Loucy (cell line): ENCODE measurements at regions not wholly inside any gene's neighbourhood (a gene's known extent, or its start where the extent isn't known, plus 50 kb on each side); places are given as distances from the start of the nearest gene placed in this dataset.

Experiments used
- H2AFZ ChIP-seq: fragments of 200-600 bp; sonication (generic); 2 replicates; pipeline ENCODE4 v1.6.0; 2016; ENCODE audit warnings: antibody characterized with exemption, mild to moderate bottlenecking, low read length, moderate library complexity
- H3F3A ChIP-seq: fragments of 200-600 bp; 2 replicates; pipeline ENCODE4 v1.6.0; 2016; ENCODE audit warnings: antibody characterized with exemption, low read depth, mild to moderate bottlenecking
- H3K27me3 ChIP-seq: fragments of 200-600 bp; sonication (generic); 2 replicates; pipeline ENCODE4 v1.6.1; 2014; ENCODE audit warnings: low read length, mild to moderate bottlenecking; ENCODE audit not compliant: insufficient read depth, poor library complexity, severe bottlenecking
- H3K36me3 ChIP-seq: fragments of 200-600 bp; sonication (generic); 2 replicates; pipeline ENCODE4 v1.6.1; 2016; ENCODE audit warnings: low read length; ENCODE audit not compliant: insufficient read depth
- H3K4me1 ChIP-seq: fragments of 200-600 bp; sonication (generic); 2 replicates; pipeline ENCODE4 v1.5.1; 2014; ENCODE audit warnings: low read length, mild to moderate bottlenecking; ENCODE audit not compliant: insufficient read depth, poor library complexity, severe bottlenecking
- H3K4me2 ChIP-seq: fragments of 200-600 bp; sonication (generic); 2 replicates; pipeline ENCODE4 v1.6.0; 2014; ENCODE audit warnings: antibody characterized with exemption, low read length, low read depth, mild to moderate bottlenecking; ENCODE audit not compliant: poor library complexity, severe bottlenecking
- H3K4me3 ChIP-seq: fragments of 200-600 bp; sonication (generic); 2 replicates; pipeline ENCODE4 v1.5.1; 2014; ENCODE audit warnings: low read length, mild to moderate bottlenecking, mixed read lengths; ENCODE audit not compliant: poor library complexity, severe bottlenecking
- H3K79me2 ChIP-seq: fragments of 200-600 bp; sonication (generic); 2 replicates; pipeline ENCODE4 v1.6.1; 2014; ENCODE audit warnings: low read length; ENCODE audit not compliant: insufficient read depth
- H3K9ac ChIP-seq: fragments of 200-600 bp; sonication (generic); 2 replicates; pipeline ENCODE4 v1.6.0; 2014; ENCODE audit warnings: mild to moderate bottlenecking, low read depth, low read length, moderate library complexity; ENCODE audit not compliant: poor library complexity, severe bottlenecking
- H3K9me2 ChIP-seq: fragments of 200-600 bp; sonication (generic); replicated peaks from 2 replicates; pipeline ENCODE4 v1.6.1; 2016; ENCODE audit warnings: low read depth, low read length, mixed read lengths
- H3K9me3 ChIP-seq: fragments of 200-600 bp; sonication (generic); 2 replicates; pipeline ENCODE4 v1.6.1; 2014; ENCODE audit warnings: mild to moderate bottlenecking, antibody characterized with exemption, low read length, low read depth; ENCODE audit not compliant: insufficient read depth
- H4K20me1 ChIP-seq: fragments of 200-600 bp; sonication (generic); 2 replicates; pipeline ENCODE4 v1.6.0; 2014; ENCODE audit warnings: antibody characterized with exemption, low read length, mild to moderate bottlenecking; ENCODE audit not compliant: insufficient read depth, poor library complexity, severe bottlenecking
- EZH2phosphoT487 ChIP-seq: fragments of 200-600 bp; IDR thresholded peaks from 2 replicates; pipeline ENCODE4 v1.6.1; 2018; ENCODE audit warnings: antibody characterized with exemption, mild to moderate bottlenecking, moderate library complexity, borderline replicate concordance
- TF ChIP-seq, protein P1 (sequence below): fragments of 200-600 bp; sonication (generic); conservative IDR thresholded peaks from 2 replicates; pipeline ENCODE4 v1.5.1; 2014; ENCODE audit warnings: mild to moderate bottlenecking, antibody characterized with exemption, low read length

DNA sequence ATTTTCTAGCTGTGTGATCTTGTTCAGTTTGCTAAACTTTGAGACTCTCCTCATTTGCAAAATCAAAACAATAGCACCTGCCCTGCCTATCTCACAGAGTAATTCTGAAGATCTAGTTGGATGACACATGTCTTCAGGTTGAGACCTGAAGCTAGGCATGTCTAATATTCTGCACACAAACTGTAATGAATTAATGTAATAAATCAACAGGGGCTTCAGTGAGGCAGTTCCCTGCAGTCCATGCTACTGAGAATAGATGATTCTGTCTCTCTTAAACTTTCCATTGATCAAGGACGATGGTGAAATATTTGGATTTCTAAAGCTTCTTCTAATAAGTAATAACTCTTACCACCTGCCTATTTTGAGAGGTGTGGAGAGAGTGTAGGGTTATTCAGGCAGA lies 268.1 kb upstream of the TMTC4 start:
- H3K27me3 ChIP-seq = no peaks in the 10 kb centered on the region
- no peaks in the 10 kb centered on the region for H3K9me3 ChIP-seq
- H3K4me2 ChIP-seq = no peak overlapping the region
- no peaks in the 10 kb centered on the region for H3F3A ChIP-seq
- no peaks in the 10 kb centered on the region for H4K20me1 ChIP-seq
- H3K36me3 ChIP-seq = no peaks in the 10 kb centered on the region
- H3K4me3 ChIP-seq = no peak overlapping the region
- no peak overlapping the region for H3K9ac ChIP-seq
- TF ChIP-seq, protein P1, sequence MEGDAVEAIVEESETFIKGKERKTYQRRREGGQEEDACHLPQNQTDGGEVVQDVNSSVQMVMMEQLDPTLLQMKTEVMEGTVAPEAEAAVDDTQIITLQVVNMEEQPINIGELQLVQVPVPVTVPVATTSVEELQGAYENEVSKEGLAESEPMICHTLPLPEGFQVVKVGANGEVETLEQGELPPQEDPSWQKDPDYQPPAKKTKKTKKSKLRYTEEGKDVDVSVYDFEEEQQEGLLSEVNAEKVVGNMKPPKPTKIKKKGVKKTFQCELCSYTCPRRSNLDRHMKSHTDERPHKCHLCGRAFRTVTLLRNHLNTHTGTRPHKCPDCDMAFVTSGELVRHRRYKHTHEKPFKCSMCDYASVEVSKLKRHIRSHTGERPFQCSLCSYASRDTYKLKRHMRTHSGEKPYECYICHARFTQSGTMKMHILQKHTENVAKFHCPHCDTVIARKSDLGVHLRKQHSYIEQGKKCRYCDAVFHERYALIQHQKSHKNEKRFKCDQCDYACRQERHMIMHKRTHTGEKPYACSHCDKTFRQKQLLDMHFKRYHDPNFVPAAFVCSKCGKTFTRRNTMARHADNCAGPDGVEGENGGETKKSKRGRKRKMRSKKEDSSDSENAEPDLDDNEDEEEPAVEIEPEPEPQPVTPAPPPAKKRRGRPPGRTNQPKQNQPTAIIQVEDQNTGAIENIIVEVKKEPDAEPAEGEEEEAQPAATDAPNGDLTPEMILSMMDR = no peak
- no peak for TF ChIP-seq EZH2phosphoT487
- no peaks in the 10 kb centered on the region for H3K4me1 ChIP-seq
- H3K79me2 ChIP-seq = no peaks in the 10 kb centered on the region
- no peaks in the 10 kb centered on the region for H3K9me2 ChIP-seq
- H2AFZ ChIP-seq = no peak overlapping the region

DNA sequence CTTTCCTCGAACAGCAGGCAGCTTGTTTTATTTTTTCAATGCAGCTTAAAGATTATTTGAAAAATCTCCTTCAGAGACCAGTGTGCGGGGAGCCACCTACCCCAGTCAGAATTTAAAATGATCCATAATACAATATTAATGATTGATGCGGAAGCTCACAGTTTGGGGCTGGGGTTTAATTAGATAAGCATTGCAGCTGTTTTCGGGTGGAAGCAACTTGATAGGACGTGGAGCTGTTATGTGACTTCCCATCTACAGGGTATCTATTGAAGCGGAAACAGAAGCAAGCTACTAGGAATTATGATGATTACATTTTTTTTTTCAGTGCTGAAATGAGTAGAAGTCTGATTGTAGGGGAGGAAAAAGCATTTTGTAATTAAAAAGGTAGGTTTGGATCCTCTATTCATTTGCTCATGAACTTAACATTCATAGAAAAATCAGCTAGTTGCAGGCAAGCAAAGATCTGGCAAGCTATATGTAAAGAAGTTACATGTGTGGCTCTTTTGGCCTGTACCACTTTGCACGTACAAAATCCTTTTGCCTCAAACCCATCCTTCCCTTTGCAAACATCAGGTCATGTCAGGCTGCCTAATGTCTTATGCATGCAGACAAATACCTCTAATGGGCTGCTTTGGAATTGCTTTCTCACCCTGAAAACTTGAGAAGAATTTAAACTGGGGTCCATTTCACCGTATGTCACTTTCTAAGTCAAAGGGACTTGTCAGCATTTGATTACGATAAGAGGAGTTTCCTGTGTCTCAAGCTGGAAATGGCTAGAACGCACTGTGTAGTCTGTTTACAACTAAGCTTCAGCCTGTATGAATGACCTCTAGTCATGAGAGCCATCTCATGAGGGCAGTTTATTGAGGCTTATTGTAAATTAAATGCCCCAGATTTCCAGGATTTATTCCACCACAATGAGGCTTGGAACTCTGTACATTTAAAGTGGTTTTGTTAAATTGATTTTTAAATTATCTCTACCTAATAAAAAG lies 267.1 kb upstream of the TMTC4 start:
- no peaks in the 10 kb centered on the region for H3K36me3 ChIP-seq
- no peaks in the 10 kb centered on the region for H4K20me1 ChIP-seq
- H3K27me3 ChIP-seq = no peaks in the 10 kb centered on the region
- H3K9me3 ChIP-seq = no peaks in the 10 kb centered on the region
- no peaks in the 10 kb centered on the region for H3K9me2 ChIP-seq
- no peaks in the 10 kb centered on the region for H3K79me2 ChIP-seq
- H3K4me1 ChIP-seq = no peaks in the 10 kb centered on the region
- no peak overlapping the region for H3K4me3 ChIP-seq
- no peak overlapping the region for H3K4me2 ChIP-seq
- H2AFZ ChIP-seq = no peak overlapping the region
- no peaks in the 10 kb centered on the region for H3F3A ChIP-seq
- no peak overlapping the region for H3K9ac ChIP-seq
- TF ChIP-seq, protein P1 = no peak
- TF ChIP-seq EZH2phosphoT487 = no peak

DNA sequence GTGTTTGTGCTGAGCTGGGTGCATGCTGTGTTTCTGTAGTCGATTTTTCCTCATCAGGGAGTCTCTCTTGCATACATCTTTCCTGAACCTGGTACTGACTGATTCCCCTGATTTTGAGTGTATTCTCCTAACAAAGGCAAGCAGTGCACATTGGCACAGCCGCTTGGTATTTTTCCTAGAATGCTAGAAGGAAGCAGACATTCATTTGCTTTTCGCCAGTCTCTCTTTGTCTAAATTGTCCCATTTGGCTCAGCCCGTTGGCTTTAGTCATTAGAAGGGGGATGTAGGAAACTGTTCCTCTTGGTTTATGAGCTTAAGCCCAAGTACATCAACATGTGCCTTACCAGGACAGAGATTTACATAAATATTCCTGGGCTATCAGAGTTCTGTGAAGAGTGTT lies 266.1 kb upstream of the TMTC4 start:
- Histone ChIP-seq H3K79me2 (no peaks in the 10 kb centered on the region), H3K27me3 (no peaks in the 10 kb centered on the region), H3F3A (no peaks in the 10 kb centered on the region), H3K4me3 (no peak overlapping the region), H2AFZ (no peak overlapping the region), H3K4me2 (no peak overlapping the region), H3K9ac (no peak overlapping the region), H3K36me3 (no peaks in the 10 kb centered on the region), H4K20me1 (no peaks in the 10 kb centered on the region), H3K9me2 (no peaks in the 10 kb centered on the region), H3K9me3 (no peaks in the 10 kb centered on the region), H3K4me1 (no peaks in the 10 kb centered on the region)
- TF ChIP-seq, protein P1 = no peak
- TF ChIP-seq EZH2phosphoT487 = no peak
